CD14-positive monocyte (primary cell): ENCODE measurements at regions not wholly inside any gene's neighbourhood (a gene's known extent, or its start where the extent isn't known, plus 50 kb on each side); places are given as distances from the start of the nearest gene placed in this dataset.

Experiments
- DNase-seq, 3 donors: peaks; one replicate each; pipeline ENCODE4 v3.0.0-alpha.2; 2011 to 2022
- H2AFZ ChIP-seq: 2 replicates; pipeline ENCODE4 v1.6.0; 2012; ENCODE audit warnings: mild to moderate bottlenecking, low read depth, low read length, inconsistent platforms; ENCODE audit not compliant: insufficient read depth, poor library complexity, severe bottlenecking
- H3K27ac ChIP-seq, 2 donors: 1 replicate in 1 of 2; 2 replicates in 1 of 2; pipeline ENCODE4 v1.5.1; 2012 to 2013; ENCODE audit warnings: low read length in 2 of 2, control low read depth in 1 of 2, inconsistent platforms in 1 of 2, low read depth in 1 of 2, mild to moderate bottlenecking in 1 of 2
- H3K27me3 ChIP-seq, 2 donors: one replicate each; pipeline versions ENCODE4 v1.6.0 to v1.6.1; 2011 to 2013; ENCODE audit warnings: low read length in 2 of 2; ENCODE audit not compliant: control insufficient read depth in 2 of 2, insufficient read depth in 2 of 2
- H3K36me3 ChIP-seq, 2 donors: replicated peaks in 1 of 2; 1 replicate in 1 of 2; 2 replicates in 1 of 2; pipeline versions ENCODE4 v1.5.1 to v1.6.1; 2012 to 2013; ENCODE audit warnings: low read length in 2 of 2, control low read depth in 1 of 2, inconsistent platforms in 1 of 2, mild to moderate bottlenecking in 1 of 2; ENCODE audit not compliant: insufficient read depth in 2 of 2, control insufficient read depth in 1 of 2
- H3K4me1 ChIP-seq, 2 donors: 1 replicate in 1 of 2; 2 replicates in 1 of 2; pipeline versions ENCODE4 v1.5.1 to v1.6.1; 2012 to 2013; ENCODE audit warnings: low read length in 2 of 2, control low read depth in 1 of 2, inconsistent platforms in 1 of 2, mild to moderate bottlenecking in 1 of 2, moderate library complexity in 1 of 2; ENCODE audit not compliant: insufficient read depth in 2 of 2, control insufficient read depth in 1 of 2
- H3K4me2 ChIP-seq: replicated peaks from 2 replicates; pipeline ENCODE3; 2012; ENCODE audit warnings: low read length, moderate library complexity, mild to moderate bottlenecking; ENCODE audit not compliant: poor library complexity, severe bottlenecking; ENCODE audit errors: extremely low read depth
- H3K4me3 ChIP-seq, 3 experiments: fragments of 200-600 bp in 1 of 3; sonication (generic) in 1 of 3; replicated peaks in 1 of 3; 1 replicate in 2 of 3; 2 replicates in 1 of 3; pipeline ENCODE4 v1.5.1; 2011 to 2013; ENCODE audit warnings: low read length in 3 of 3, mild to moderate bottlenecking in 3 of 3, control low read depth in 2 of 3, low read depth in 2 of 3, inconsistent platforms in 1 of 3, moderate library complexity in 1 of 3
- H3K79me2 ChIP-seq: 2 replicates; pipeline ENCODE4 v1.6.0; 2012; ENCODE audit warnings: mild to moderate bottlenecking, control low read depth, inconsistent platforms, low read length, moderate library complexity; ENCODE audit not compliant: insufficient read depth
- H3K9ac ChIP-seq: 2 replicates; pipeline ENCODE4 v1.6.0; 2017; ENCODE audit warnings: low read length, mild to moderate bottlenecking; ENCODE audit not compliant: insufficient read depth, poor library complexity, severe bottlenecking
- H3K9me3 ChIP-seq, 2 donors: replicated peaks in 1 of 2; 1 replicate in 1 of 2; 2 replicates in 1 of 2; pipeline versions ENCODE4 v1.5.1 to v1.6.1; 2012 to 2013; ENCODE audit warnings: low read length in 2 of 2, control low read depth in 1 of 2; ENCODE audit not compliant: control insufficient read depth in 1 of 2, insufficient read depth in 1 of 2
- H4K20me1 ChIP-seq: 2 replicates; pipeline ENCODE4 v1.6.0; 2012; ENCODE audit warnings: mild to moderate bottlenecking, low read length, control low read depth, moderate library complexity; ENCODE audit not compliant: insufficient read depth
- H3K27ac Mint-ChIP-seq, 7 donors: one replicate each; pipeline ENCODE4 v1.8.0; 2020; ENCODE audit warnings: mild to moderate bottlenecking in 7 of 7, mixed read lengths in 7 of 7, moderate library complexity in 6 of 7, inconsistent platforms in 2 of 7
- H3K27me3 Mint-ChIP-seq, 3 donors: one replicate each; pipeline ENCODE4 v1.8.0; 2021 to 2022; ENCODE audit warnings: low read depth in 3 of 3, mild to moderate bottlenecking in 3 of 3, mixed read lengths in 3 of 3, moderate library complexity in 3 of 3, inconsistent platforms in 1 of 3
- H3K36me3 Mint-ChIP-seq, 2 donors: one replicate each; pipeline ENCODE4 v1.8.0; 2020; ENCODE audit warnings: mixed read lengths in 2 of 2, inconsistent platforms in 1 of 2, mild to moderate bottlenecking in 1 of 2
- H3K4me1 Mint-ChIP-seq: one replicate; pipeline ENCODE4 v1.8.0; 2020; ENCODE audit warnings: mild to moderate bottlenecking, mixed read lengths
- H3K4me3 Mint-ChIP-seq, 2 donors: one replicate each; pipeline ENCODE4 v1.8.0; 2020; ENCODE audit warnings: mild to moderate bottlenecking in 2 of 2, mixed read lengths in 2 of 2, moderate library complexity in 1 of 2
- H3K9me3 Mint-ChIP-seq, 7 donors: one replicate each; pipeline ENCODE4 v1.8.0; 2020 to 2022; ENCODE audit warnings: mixed read lengths in 7 of 7, mild to moderate bottlenecking in 6 of 7, moderate library complexity in 6 of 7, inconsistent platforms in 2 of 7
- WGBS: methylation state at CpG from one replicate; pipeline ENCODE4 v1.1.5; 2013; ENCODE audit warnings: missing lambda C conversion rate; ENCODE audit not compliant: insufficient coverage; 5-methylcytosine and 5-hydroxymethylcytosine counted together
- intact Hi-C, 2 donors: fragments of 100-400 bp; cut with micrococcal nuclease; formaldehyde crosslinking; loops; one replicate each; pipeline versions ENCODE4 v1.15.0 to v1.15.1; 2023
- TF ChIP-seq, protein P1 (sequence below): fragments of 200-600 bp; IDR thresholded peaks from one replicate; pipeline ENCODE4 v1.8.0; 2022; ENCODE audit warnings: antibody characterized with exemption, mild to moderate bottlenecking

DNA sequence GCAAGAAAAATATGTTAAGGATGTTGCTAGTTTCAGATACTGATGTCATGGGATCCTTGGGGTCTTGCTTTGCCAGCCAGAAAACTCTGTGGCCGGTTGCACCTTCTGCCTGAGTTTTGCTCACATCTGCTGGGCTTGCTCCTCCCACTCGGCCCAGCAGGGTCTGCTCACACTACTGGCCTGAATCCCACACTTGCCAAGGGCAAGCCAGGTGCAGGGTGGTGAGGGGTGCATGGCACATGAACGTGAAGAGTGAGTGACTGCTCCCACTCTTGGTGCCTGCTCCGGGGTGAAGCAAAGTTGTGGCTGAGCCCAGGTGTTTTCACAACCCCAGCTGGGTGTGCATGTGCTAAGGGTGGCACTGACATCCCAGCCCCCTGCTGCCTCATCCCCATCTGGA is 83.1 kb upstream of the STARD4 start:
- Histone ChIP-seq H3K36me3 (no peaks in the 10 kb centered on the region), H3K9me3 (peaks cover 12 to 18% of the 10 kb centered on the region in 2 donors), H3K27me3 (no peaks in the 10 kb centered on the region), H3K27ac (no peak overlapping the region), H3K9ac (no peak overlapping the region), H3K4me2 (no peak overlapping the region), H3K79me2 (no peaks in the 10 kb centered on the region), H3K4me1 (no peaks in the 10 kb centered on the region), H2AFZ (no peak overlapping the region), H4K20me1 (no peaks in the 10 kb centered on the region), H3K4me3 (no peak overlapping the region)
- Mint-ChIP-seq H3K27ac (peak overlapping the region in 1 of 7 donors; percentile 11), H3K4me1 (no peaks in the 10 kb centered on the region), H3K4me3 (no peak overlapping the region), H3K9me3 (peaks cover 2 to 24% (median 12%) of the 10 kb centered on the region in 7 donors), H3K27me3 (peaks cover 0 to 5% (median 0%) of the 10 kb centered on the region in 3 donors), H3K36me3 (no peaks in the 10 kb centered on the region)
- 93% methylated on average over 3 of the region's 4 CpGs for WGBS
- DNase-seq, result no peak
- TF ChIP-seq, protein P1, sequence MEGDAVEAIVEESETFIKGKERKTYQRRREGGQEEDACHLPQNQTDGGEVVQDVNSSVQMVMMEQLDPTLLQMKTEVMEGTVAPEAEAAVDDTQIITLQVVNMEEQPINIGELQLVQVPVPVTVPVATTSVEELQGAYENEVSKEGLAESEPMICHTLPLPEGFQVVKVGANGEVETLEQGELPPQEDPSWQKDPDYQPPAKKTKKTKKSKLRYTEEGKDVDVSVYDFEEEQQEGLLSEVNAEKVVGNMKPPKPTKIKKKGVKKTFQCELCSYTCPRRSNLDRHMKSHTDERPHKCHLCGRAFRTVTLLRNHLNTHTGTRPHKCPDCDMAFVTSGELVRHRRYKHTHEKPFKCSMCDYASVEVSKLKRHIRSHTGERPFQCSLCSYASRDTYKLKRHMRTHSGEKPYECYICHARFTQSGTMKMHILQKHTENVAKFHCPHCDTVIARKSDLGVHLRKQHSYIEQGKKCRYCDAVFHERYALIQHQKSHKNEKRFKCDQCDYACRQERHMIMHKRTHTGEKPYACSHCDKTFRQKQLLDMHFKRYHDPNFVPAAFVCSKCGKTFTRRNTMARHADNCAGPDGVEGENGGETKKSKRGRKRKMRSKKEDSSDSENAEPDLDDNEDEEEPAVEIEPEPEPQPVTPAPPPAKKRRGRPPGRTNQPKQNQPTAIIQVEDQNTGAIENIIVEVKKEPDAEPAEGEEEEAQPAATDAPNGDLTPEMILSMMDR, result no peak
- intact Hi-C loops, result no loop called here

DNA sequence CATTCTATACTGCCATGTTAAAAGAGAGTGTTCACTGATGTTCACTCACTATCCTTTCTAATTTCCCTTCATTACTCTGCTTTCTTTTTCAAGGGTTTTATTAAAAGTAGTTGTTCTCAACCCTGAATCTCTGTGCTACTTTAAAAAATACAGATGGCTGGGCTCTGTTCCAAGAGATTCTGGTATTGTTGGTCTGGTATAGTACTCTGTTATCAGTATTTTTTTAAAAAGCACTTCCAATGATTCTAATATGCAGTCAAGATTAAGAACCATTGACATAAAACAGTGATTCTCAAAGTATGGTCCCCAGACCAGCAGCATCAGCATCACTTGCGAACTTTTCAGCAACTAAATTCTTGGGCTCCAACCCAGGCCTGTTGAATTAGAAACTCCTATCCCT is 77.0 kb upstream of the STARD4 start:
- peaks cover 2% of the 10 kb centered on the region for H3K4me1 Mint-ChIP-seq
- Histone ChIP-seq H4K20me1 (no peaks in the 10 kb centered on the region), H2AFZ (no peak overlapping the region), H3K27me3 (no peaks in the 10 kb centered on the region), H3K9ac (no peak overlapping the region), H3K4me2 (no peak overlapping the region), H3K27ac (no peak overlapping the region), H3K4me1 (no peaks in the 10 kb centered on the region), H3K79me2 (no peaks in the 10 kb centered on the region), H3K36me3 (no peaks in the 10 kb centered on the region), H3K4me3 (no peak overlapping the region), H3K9me3 (no peaks in the 10 kb centered on the region)
- no peak overlapping the region for H3K27ac Mint-ChIP-seq
- WGBS, result no CpG with 5 or more reads among the region's 1 CpG
- H3K27me3 Mint-ChIP-seq, result no peaks in the 10 kb centered on the region
- H3K9me3 Mint-ChIP-seq, result peaks cover 0 to 5% (median 0%) of the 10 kb centered on the region in 7 donors
- no peak overlapping the region for H3K4me3 Mint-ChIP-seq
- intact Hi-C loops, result no loop called here
- DNase-seq, result no peak
- TF ChIP-seq, protein P1, result no peak
- no peaks in the 10 kb centered on the region for H3K36me3 Mint-ChIP-seq
